HG03565 (cell line): ENCODE measurements at regions not wholly inside any gene's neighbourhood (a gene's known extent, or its start where the extent isn't known, plus 50 kb on each side); places are given as distances from the start of the nearest gene placed in this dataset.

ENCODE experiments used
- ATAC-seq: cut with Tn5 transposase; IDR thresholded peaks from one replicate; pipeline ENCODE4 v1.9.1; 2021; ENCODE audit warnings: mild to moderate bottlenecking, moderate library complexity; ENCODE audit not compliant: unreplicated experiment

DNA sequence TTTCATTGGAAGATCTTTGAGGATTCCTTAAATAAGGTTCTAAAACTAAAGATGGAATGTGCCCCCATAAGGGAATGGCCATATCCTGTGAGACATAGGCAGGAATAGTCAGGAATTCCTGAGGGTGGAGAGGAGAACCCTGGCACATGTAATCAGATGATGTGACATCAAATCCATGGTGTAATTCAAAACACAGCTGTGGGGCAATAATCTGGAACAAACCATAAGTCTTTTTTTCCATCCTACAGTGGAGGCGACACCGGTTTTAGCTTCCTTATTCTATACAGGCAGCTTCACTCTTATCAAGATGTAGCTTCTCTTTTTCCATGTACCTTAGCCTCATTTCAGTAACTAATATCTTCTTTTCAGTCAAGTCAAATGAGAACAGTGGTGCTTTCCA lies 133.6 kb upstream of the CITED2 start:
- no peak for ATAC-seq

- ATAC-seq: no peak
Observed at GRCh38 chr6:139500977-139501376, 126.5 kb upstream of the CITED2 start.

GRCh38 chr6:139498715-139499114 lies 124.3 kb upstream of the CITED2 start:
- no peak for ATAC-seq

DNA sequence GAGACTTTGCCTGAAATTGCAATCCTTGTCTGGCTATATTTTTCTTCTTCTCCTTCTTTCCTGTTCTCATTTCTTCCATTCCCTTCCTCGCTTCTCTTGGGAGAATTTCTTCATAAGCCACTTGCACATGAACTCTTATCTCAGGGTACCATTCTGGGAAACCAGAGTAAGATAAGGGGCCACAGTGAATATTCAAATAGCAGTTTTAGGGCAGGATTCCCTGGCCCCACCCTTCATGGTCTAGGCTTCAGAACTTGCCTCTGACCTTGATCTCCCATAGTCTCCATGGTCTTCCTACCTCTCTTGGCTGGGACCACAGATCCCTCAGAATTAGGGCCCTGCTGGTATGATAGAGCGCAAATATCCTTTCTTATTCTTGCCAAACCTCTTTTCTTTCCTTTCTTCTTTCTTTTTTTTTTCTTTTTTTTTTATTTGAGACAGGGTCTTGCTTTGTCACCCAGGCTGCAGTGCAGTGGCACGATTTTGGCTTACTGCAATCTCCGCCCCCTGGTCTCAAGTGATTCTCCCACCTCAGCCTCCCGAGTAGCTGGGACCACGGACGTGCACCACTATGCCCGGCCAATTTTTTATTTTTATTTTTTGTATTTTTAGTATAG lies 123.0 kb upstream of the CITED2 start:
- ATAC-seq: no peak

DNA sequence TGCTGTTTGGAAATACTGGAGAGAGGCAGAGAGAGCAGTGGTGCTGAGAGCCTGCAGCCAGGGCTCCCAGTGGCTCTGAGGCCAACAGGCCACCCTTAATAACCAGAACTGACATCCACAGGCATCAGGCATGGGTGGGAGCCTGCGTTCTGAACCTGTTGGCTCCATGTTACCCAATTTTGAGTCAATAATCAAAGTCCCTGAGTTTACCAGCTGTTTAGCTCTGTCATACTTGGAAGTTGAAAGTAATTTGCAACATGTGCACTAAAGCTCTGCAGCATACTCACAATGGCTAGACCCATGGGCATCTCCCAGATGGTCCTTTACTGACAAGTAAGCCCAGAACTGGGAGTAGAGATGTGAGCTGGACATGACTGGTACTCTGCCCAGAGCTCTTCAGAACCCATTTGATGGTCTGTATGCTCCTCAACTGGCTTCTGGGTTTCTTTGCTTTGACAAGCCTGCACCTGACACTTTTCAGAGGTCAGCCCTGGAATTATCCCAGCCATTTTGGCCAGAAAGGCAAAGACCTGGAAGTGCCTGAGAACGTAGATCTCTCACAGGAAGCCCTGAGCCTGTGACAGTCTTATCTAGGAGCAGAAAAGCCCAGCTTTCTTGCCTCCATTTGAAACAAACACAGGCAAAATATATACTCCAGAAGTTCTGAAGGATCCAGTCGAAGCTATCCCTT lies 122.4 kb upstream of the CITED2 start:
- no peak for ATAC-seq

DNA sequence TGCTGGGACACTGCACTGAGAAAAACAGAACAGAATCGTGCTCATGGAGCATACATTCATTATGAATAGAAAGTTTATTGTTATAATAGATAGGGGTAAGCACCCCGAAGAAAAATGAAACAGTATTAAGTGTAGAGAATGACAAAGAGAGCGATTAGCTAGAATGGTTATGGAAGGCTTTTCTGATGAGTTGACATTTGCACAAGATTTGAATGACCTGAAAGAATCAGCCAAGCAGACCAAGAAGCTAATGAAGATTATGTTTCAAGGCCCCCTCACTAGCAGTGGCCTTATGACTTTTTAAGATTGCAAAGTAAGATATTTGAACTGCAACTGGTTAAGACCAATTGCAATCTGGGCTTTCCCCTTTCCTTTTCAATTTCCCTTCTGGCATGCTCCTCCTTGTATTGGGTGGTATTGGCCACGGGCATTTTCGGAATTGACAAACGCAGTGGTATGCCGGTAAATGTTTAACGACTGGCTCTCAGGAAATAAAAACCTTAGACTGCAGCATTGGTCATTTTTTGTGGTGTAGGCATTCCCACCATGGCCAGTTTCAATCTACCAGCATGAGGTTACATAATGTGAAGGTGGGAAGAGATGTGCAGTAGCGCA lies 120.0 kb upstream of the CITED2 start:
- ATAC-seq: no peak

DNA sequence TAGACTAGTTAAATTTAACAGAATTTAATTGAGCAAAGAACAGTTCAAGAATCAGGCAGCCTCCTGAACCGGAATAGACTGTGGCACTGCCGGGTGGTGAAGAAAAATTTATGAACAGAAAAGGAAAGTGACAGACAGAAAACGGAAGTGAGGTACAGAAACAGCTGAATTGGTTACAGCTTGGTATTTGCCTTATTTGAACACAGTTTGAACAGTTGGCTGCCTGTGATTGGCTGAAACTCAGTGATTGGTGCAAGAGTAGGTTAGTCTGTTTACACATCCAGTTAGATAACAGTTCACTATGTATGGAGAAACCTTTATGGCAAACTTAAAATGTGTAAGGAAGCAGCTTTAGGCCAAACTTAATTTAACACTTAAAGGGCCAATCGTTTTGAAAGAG lies 116.0 kb upstream of the CITED2 start:
- ATAC-seq: peak; percentile 49

- no peak for ATAC-seq
Observed at GRCh38 chr6:139486476-139486799, 112.0 kb upstream of the CITED2 start.

DNA sequence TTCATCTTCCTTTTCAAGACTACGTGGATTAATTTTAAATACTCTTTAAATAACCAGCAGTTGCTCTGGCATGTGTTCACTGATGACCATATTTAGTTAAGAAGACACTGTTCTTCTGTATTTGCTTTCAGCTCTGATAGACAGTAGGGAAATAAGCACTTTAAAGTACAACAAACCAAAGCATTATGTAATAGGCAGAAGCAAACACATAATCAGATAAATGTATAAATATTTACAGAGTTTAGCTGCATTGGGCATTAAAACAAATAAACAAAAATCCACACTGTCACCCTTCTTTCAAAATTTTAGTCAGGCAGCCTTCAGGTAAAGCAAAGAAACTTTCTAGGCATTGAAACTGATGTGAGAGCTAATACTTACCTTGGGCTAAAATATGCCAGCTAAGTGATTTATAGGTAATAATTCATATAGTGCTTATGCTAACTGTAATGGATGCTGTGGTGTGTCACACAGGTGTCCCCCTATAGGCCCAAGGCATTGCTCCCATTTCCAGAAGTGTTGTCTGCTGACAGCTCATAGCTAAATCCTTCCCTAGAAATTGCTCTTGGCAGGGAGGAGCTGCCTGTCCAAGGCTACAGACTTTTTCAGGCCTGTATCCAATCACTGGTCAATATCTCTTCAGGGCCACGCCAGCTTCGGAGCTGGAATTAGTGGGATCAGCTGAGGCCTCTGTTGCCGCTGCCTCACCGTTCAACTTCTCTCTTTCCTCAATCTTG lies 111.5 kb upstream of the CITED2 start:
- ATAC-seq: no peak

DNA sequence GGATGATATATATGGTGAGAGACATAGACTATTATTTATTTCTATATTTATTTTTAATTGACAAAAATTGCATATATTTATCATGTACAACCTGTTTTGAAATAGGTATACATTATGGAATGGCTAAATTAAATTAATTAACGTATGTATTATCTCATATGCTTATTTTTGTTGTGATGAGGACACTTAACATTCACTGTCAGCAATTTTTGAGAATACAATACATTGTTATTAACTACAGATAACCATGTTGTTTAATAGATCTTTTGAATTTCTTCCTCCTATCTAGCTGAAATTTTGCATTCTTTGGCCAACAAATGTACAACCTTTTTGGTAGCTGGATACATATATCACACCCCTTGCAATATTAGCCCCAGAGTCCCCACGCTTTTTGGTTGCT lies 110.7 kb upstream of the CITED2 start:
- ATAC-seq: no peak

- ATAC-seq: no peak
Observed at GRCh38 chr6:139483079-139483478, 108.6 kb upstream of the CITED2 start.

GRCh38 chr6:139482287-139482686 lies 107.8 kb upstream of the CITED2 start:
- no peak for ATAC-seq

GRCh38 chr6:139480356-139481165 lies 106.1 kb upstream of the CITED2 start:
- no peak for ATAC-seq

- ATAC-seq: no peak
Observed at GRCh38 chr6:139479433-139480222, 105.2 kb upstream of the CITED2 start.

DNA sequence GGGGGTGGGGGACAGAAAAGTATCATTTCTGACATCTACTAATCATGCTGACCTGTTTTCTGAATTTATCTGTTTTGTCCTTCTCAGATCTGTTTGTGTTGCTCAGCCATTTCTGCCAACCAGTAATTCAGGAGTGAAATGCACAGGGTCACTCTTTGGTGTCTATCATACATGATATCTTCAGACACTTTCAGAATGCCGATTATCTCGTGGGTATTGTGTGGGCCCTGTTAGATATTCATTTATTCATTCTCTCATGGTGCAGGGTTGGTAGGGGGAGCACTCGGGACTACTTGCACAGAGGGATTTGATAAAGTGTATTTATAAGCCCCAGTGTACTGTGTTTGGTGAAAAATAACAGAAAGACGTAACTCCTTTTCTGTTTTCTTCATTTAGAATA lies 101.2 kb upstream of the CITED2 start:
- no peak for ATAC-seq

GRCh38 chr6:139475241-139475640 lies 100.8 kb upstream of the CITED2 start:
- no peak for ATAC-seq

DNA sequence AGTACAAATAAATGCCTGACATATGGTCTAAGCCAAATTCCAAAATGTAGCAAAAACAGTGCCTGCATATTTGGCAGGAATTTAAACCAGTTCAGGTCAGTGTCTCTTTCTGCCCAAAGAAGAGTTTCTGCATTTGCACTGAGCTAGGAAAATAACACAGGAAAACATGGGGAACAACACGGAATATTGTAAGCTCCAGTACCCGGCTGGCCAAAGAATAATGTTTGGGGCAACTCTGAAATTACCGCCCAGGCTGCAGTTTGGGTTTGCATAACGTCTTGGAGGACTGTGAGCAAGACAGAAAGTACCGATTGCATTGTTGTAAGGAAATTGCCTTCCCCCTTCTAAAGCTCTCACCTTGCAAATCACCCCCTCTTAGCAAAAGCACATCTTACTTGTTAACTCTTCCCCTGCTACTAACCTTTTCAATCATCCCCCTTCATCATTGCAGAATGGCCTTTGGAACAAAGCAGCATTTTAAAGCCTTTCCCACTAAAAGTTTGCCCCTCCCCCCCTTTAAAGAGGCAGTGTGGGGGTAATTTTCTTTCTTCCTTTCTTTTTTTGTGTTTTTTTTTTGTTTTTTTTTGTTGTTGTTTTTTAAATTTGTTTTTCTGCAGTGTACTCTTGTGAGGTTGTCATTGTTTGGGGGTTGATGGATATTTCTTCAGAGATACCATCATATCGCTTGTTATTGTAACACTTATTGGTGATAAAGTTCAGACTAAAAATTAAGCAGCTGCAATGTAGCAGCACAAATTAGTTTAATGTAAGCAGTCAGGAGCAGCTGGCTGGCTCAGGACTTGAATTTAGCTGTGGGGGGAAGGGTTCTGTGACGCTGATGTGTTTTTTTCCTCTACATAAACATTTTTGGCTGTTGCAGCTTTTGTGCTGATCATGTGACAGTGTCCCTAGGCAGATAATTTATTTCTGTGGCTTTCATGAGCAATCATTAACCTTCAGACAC lies 100.0 kb upstream of the CITED2 start:
- peak; percentile 58 for ATAC-seq

DNA sequence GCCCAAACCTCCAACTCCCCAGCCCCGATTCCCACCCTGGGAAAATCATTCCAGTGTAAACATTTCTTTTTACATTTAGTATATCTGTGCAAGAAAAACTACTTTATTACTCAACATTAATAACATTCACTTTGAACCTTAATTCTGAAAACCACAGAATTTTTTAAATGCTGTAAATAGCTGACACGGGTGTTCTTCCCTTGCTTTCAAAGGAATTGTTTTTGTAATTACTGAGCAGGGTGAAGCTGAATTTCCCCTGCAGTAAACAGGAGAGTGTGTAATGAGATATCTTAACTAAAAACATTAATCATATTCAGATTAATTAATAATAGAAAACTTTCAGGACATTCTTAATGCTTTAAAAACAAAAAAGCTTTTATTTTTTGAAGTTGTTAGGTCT lies 99.3 kb upstream of the CITED2 start:
- ATAC-seq: no peak

GRCh38 chr6:139473231-139473701 lies 98.8 kb upstream of the CITED2 start:
- ATAC-seq: no peak
